ENCODE measurements at regions not wholly inside any gene's neighbourhood (a gene's known extent, or its start where the extent isn't known, plus 50 kb on each side); places are given as distances from the start of the nearest gene placed in this dataset.
A peak's percentile ranks its signal among the peaks of the same experiment; 100 is the strongest.

- DNase-seq = no peak
- Histone ChIP-seq H4K8ac (ENCODE audit: low read depth in 2 of 2, low read length in 2 of 2) (no peak overlapping the region), H3K79me1 (ENCODE audit: low read depth in 1 of 2, low read length in 2 of 2) (no peaks in the 10 kb centered on the region), H2AK9ac (replicated peaks; ENCODE audit: low read depth, low read length, poor library complexity) (no peak overlapping the region), H2BK120ac (ENCODE audit: low read depth, low read length) (no peak overlapping the region), H3K4me3 (ENCODE audit: insufficient read depth, low read depth, low read length) (no peak overlapping the region), H3K27ac (ENCODE audit: insufficient read depth, low read length) (no peak overlapping the region), H2AFZ (replicated peaks; ENCODE audit: low read length, poor library complexity) (no peak overlapping the region), H2BK15ac (ENCODE audit: low read depth, low read length) (no peak overlapping the region), H3K14ac (replicated peaks; ENCODE audit: low read depth, low read length) (no peak overlapping the region), H3K4me1 (ENCODE audit: control insufficient read depth, insufficient read depth, low read length) (no peaks in the 10 kb centered on the region; the same call in 1 of the 2 replicates), H4K20me1 (ENCODE audit: insufficient read depth, low read length) (no peaks in the 10 kb centered on the region), H3K9me1 (ENCODE audit: insufficient read depth, low read length) (no peaks in the 10 kb centered on the region), H3K56ac (ENCODE audit: extremely low read depth, insufficient read depth, low read length) (no peak overlapping the region), H4K5ac (ENCODE audit: low read depth, low read length) (no peak overlapping the region), H2BK20ac (ENCODE audit: low read depth, low read length) (no peak overlapping the region), H3K4me2 (ENCODE audit: low read depth, low read length) (peak overlapping the region; percentile 26; the same call in 1 of the 2 replicates), H3K23ac (ENCODE audit: low read depth, low read length) (no peak overlapping the region), H3K9me3 (ENCODE audit: control insufficient read depth, insufficient read depth, low read length) (no peaks in the 10 kb centered on the region), H3K9ac (ENCODE audit: low read depth, low read length) (no peak overlapping the region), H3K36me3 (ENCODE audit: control insufficient read depth, insufficient read depth, low read length) (no peaks in the 10 kb centered on the region), H2BK5ac (ENCODE audit: low read depth, low read length, poor library complexity, severe bottlenecking) (no peak overlapping the region), H3K4ac (ENCODE audit: low read depth, low read length) (no peak overlapping the region), H4K91ac (ENCODE audit: insufficient read depth, low read depth, low read length) (no peak overlapping the region), H3K18ac (ENCODE audit: low read depth, low read length) (no peak overlapping the region), H3K27me3 (ENCODE audit: control insufficient read depth, insufficient read depth, low read length) (peaks cover 2% of the 10 kb centered on the region; the same call in 1 of the 2 replicates), H2AK5ac (ENCODE audit: low read depth, low read length) (no peak overlapping the region)
- CTCF ChIA-PET = no interaction called here
- POLR2A ChIA-PET (ENCODE audit: unreplicated experiment) = no interaction called here
- intact Hi-C loops (cut with micrococcal nuclease) = no loop called here
- WGBS, 2 experiments (ENCODE audit: extremely low coverage in 2 of 2, insufficient read length in 1 of 2) = no CpG with 5 or more reads among the region's 6 CpGs
- TF ChIP-seq FOS (IDR thresholded peaks at IDR 0.05; ENCODE audit: low read depth, low read length) (no peak), RFX5 (IDR thresholded peaks at IDR 0.05; ENCODE audit: low read depth, low read length) (no peak), MXI1 (IDR thresholded peaks at IDR 0.05; ENCODE audit: borderline replicate concordance, low read depth, low read length) (no peak)
- BruUV-seq (replicated peaks) = no TSS peak
- dilution Hi-C loops (cut with HindIII; ENCODE audit: low sequenced_read_pairs, unreplicated experiment) = no loop called here
- in situ Hi-C loops (cut with MboI; ENCODE audit: low sequenced_read_pairs) = no loop called here
- ATAC-seq (ENCODE audit: low read depth) = no peak
Measured at GRCh38 chr6:148134592-148134991, 208.0 kb upstream of the SASH1 start.

Data from IMR-90 (cell line).